ENCODE measurements at regions not wholly inside any gene's neighbourhood (a gene's known extent, or its start where the extent isn't known, plus 50 kb on each side); places are given as distances from the start of the nearest gene placed in this dataset.
"Not testable (repeated sequence)": the region's sequence is repeated elsewhere in the genome, so short reads cannot be mapped to it uniquely, and the experiment has no call there.

DNA sequence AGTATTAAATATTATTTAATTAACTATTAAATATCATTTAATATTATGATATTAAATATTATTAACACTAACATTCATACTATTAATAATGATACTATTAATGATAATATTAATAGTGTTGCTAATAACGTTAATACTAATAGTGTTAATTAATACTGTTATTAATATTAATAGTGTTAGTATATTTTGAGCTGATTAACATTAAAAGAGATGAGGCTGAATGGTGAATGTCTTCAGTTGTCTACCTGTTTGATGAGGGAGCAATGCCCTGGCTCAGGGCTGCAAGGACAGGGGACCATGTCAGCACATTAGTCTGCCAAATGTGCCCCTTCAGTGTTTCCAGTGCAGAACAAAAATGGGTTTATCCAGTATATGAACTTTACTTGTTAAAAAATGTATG is 96.6 kb upstream of the PLEKHG1 start:
- Histone ChIP-seq H3K9me3 (ENCODE audit: control insufficient read depth, low read length) (no peaks in the 10 kb centered on the region), H3K27ac (no peak overlapping the region), H3K4me3 (ENCODE audit: low read depth, low read length) (no peak overlapping the region), H3K79me2 (no peaks in the 10 kb centered on the region), H2AFZ (peak overlapping the region; percentile 8), H3K27me3 (ENCODE audit: control insufficient read depth, insufficient read depth, low read length) (no peaks in the 10 kb centered on the region), H3K36me3 (ENCODE audit: control insufficient read depth, insufficient read depth, low read length) (no peaks in the 10 kb centered on the region), H3K4me2 (ENCODE audit: low read length) (no peak overlapping the region), H3K4me1 (no peaks in the 10 kb centered on the region), H3K9ac (no peak overlapping the region)
- TF ChIP-seq, protein P1, sequence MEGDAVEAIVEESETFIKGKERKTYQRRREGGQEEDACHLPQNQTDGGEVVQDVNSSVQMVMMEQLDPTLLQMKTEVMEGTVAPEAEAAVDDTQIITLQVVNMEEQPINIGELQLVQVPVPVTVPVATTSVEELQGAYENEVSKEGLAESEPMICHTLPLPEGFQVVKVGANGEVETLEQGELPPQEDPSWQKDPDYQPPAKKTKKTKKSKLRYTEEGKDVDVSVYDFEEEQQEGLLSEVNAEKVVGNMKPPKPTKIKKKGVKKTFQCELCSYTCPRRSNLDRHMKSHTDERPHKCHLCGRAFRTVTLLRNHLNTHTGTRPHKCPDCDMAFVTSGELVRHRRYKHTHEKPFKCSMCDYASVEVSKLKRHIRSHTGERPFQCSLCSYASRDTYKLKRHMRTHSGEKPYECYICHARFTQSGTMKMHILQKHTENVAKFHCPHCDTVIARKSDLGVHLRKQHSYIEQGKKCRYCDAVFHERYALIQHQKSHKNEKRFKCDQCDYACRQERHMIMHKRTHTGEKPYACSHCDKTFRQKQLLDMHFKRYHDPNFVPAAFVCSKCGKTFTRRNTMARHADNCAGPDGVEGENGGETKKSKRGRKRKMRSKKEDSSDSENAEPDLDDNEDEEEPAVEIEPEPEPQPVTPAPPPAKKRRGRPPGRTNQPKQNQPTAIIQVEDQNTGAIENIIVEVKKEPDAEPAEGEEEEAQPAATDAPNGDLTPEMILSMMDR (IDR thresholded peaks at IDR 0.05) = no peak

DNA sequence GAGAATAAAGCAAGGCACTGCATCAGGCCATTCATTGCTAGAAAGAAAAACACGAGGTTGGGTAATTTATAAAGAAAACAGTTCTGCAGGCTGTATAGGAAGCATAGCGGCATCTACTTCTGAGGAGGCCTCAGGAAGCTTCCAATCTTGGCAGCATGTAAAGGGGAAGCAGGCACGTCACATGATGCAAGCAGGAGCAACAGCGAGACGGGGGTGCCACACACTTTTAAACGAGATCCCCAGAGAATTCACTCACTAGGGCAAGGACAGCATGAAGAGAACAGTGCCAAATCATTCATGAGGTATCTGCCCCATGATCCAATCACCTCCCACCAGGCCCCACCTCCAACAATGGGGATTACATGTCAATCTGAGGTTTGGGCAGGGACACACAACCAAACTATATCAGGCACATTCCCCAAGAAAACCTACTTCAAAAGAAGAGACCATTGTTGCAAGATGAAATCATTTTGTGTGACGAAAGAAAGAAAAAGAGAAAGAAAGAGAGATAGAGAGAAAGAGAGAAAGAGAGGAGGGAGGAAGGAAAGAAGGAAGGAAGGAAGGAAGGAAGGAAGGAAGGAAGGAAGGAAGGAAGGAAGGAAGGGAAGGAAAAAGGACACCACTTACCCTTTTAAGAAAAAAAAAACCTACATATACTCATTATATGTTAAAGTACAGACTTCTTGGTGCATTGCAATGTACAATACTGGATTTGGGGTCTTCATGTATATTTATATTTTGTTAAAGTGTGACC is 95.9 kb upstream of the PLEKHG1 start:
- H3K79me2 ChIP-seq = no peaks in the 10 kb centered on the region
- H3K4me1 ChIP-seq = no peaks in the 10 kb centered on the region
- no peaks in the 10 kb centered on the region for H3K27me3 ChIP-seq (ENCODE audit: control insufficient read depth, insufficient read depth, low read length)
- TF ChIP-seq, protein P1 (IDR thresholded peaks at IDR 0.05) = no peak
- H3K36me3 ChIP-seq (ENCODE audit: control insufficient read depth, insufficient read depth, low read length) = no peaks in the 10 kb centered on the region
- H3K4me2 ChIP-seq (ENCODE audit: low read length) = no peak overlapping the region
- peak overlapping the region; percentile 30 for H2AFZ ChIP-seq
- no peak overlapping the region for H3K4me3 ChIP-seq (ENCODE audit: low read depth, low read length)
- no peak overlapping the region for H3K9ac ChIP-seq
- no peaks in the 10 kb centered on the region for H3K9me3 ChIP-seq (ENCODE audit: control insufficient read depth, low read length)
- H3K27ac ChIP-seq = no peak overlapping the region

DNA sequence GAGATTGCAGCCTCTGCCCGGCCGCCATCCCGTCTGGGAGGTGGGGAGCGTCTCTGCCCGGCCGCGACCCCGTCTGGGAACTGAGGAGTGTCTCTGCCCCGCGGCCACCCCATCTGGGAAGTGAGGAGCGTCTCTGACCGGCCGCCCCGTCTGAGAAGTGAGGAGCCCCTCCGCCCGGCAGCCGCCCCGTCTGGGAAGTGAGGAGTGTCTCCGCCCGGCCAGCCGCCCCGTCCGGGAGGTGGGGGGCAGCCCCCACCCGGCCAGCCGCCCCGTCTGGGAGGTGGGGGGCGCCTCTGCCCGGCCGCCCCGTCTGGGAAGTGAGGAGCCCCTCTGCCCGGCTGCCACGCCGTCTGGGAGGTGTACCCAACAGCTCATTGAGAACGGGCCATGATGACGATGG is 92.3 kb upstream of the PLEKHG1 start:
- H3K9me3 ChIP-seq (ENCODE audit: control insufficient read depth, low read length); H3K4me2 ChIP-seq (ENCODE audit: low read length); H3K27ac ChIP-seq; H3K36me3 ChIP-seq (ENCODE audit: control insufficient read depth, insufficient read depth, low read length); H3K9ac ChIP-seq; H3K4me1 ChIP-seq; H2AFZ ChIP-seq; H3K27me3 ChIP-seq (ENCODE audit: control insufficient read depth, insufficient read depth, low read length); H3K79me2 ChIP-seq; H3K4me3 ChIP-seq (ENCODE audit: low read depth, low read length): not testable (repeated sequence)

DNA sequence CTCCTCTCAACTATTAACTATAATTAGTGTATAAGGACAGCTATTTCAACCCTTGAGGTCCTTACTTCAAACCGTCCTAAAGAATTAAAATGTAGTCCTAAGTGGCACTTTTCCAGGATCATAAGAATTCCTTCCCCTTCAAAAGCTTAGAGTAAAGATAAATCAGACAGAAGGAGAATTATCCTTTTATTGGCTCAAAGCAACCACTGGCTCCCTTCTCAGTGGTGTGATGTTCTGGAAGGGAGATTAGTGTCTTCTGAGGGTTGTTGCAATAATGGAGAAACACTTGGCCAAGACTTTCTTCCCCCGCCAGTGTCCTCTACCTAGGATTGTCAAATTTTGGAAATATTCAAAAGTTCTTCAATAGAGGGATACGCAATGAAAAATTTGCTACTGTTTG is 89.1 kb upstream of the PLEKHG1 start:
- no peak overlapping the region for H3K9ac ChIP-seq
- H3K27ac ChIP-seq = no peak overlapping the region
- no peaks in the 10 kb centered on the region for H3K79me2 ChIP-seq
- H2AFZ ChIP-seq = no peak overlapping the region
- no peaks in the 10 kb centered on the region for H3K27me3 ChIP-seq (ENCODE audit: control insufficient read depth, insufficient read depth, low read length)
- no peak overlapping the region for H3K4me3 ChIP-seq (ENCODE audit: low read depth, low read length)
- H3K4me2 ChIP-seq (ENCODE audit: low read length) = no peak overlapping the region
- TF ChIP-seq, protein P1 (IDR thresholded peaks at IDR 0.05) = no peak
- no peaks in the 10 kb centered on the region for H3K36me3 ChIP-seq (ENCODE audit: control insufficient read depth, insufficient read depth, low read length)
- H3K9me3 ChIP-seq (ENCODE audit: control insufficient read depth, low read length) = no peaks in the 10 kb centered on the region
- H3K4me1 ChIP-seq = no peaks in the 10 kb centered on the region

DNA sequence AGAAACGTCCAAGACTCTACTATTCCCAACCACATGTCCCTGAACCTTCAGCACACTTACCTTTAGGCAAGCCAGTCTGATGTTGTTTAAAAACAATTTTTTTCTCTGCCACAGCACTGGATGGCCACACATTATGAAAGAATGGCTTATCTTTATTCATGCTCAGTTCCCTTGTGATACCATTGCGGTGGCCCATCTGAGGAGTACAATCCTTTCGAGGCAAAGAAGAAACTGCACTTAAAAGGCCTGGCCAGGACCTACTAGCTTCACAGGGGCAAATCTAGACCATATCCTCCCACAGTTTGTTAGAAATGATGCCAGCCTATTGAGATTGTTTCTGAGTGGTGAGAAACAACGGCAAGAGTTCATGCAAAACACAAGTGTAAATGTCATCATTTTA is 88.4 kb upstream of the PLEKHG1 start:
- no peak overlapping the region for H2AFZ ChIP-seq
- H3K9ac ChIP-seq = no peak overlapping the region
- no peak overlapping the region for H3K27ac ChIP-seq
- H3K36me3 ChIP-seq (ENCODE audit: control insufficient read depth, insufficient read depth, low read length) = no peaks in the 10 kb centered on the region
- H3K4me2 ChIP-seq (ENCODE audit: low read length) = no peak overlapping the region
- H3K9me3 ChIP-seq (ENCODE audit: control insufficient read depth, low read length) = no peaks in the 10 kb centered on the region
- no peak overlapping the region for H3K4me3 ChIP-seq (ENCODE audit: low read depth, low read length)
- TF ChIP-seq, protein P1 (IDR thresholded peaks at IDR 0.05) = no peak
- H3K79me2 ChIP-seq = no peaks in the 10 kb centered on the region
- no peaks in the 10 kb centered on the region for H3K4me1 ChIP-seq
- H3K27me3 ChIP-seq (ENCODE audit: control insufficient read depth, insufficient read depth, low read length) = no peaks in the 10 kb centered on the region
